ENCODE measurements at regions not wholly inside any gene's neighbourhood (a gene's known extent, or its start where the extent isn't known, plus 50 kb on each side); places are given as distances from the start of the nearest gene placed in this dataset.

- Histone ChIP-seq H3K4me1 (ENCODE audit: control extremely low read depth in 1 of 4, control insufficient read depth in 4 of 4, insufficient read depth in 4 of 4, low read length in 3 of 4) (peaks cover 0 to 5% (median 0%) of the 10 kb centered on the region in 4 experiments), H3K36me3 (ENCODE audit: control insufficient read depth in 4 of 4, insufficient read depth in 4 of 4, low read length in 3 of 4) (no peaks in the 10 kb centered on the region), H3K27ac (ENCODE audit: insufficient read depth in 1 of 2, low read depth in 1 of 2, low read length in 2 of 2, poor library complexity in 1 of 2, severe bottlenecking in 2 of 2) (no peak overlapping the region), H3K9me3 (ENCODE audit: control extremely low read depth in 1 of 5, control insufficient read depth in 4 of 5, insufficient read depth in 2 of 5, low read depth in 1 of 5, low read length in 4 of 5) (no peaks in the 10 kb centered on the region), H3K4me3 (ENCODE audit: control insufficient read depth in 1 of 7, extremely low read depth in 1 of 7, insufficient read depth in 4 of 7, low read depth in 2 of 7, low read length in 6 of 7) (no peak overlapping the region), H3K27me3 (replicated peaks in 2 of 5; ENCODE audit: control insufficient read depth in 4 of 5, insufficient read depth in 5 of 5, low read length in 4 of 5) (no peaks in the 10 kb centered on the region)
- WGBS (ENCODE audit: insufficient coverage) = 99% methylated on average over 9 of the region's 10 CpGs
- ChIA-PET POLR2A (no interaction called here), CTCF (interaction anchor here (2.4 kb wide), 1 partner anchor 77 kb away, joined by 5 read pairs; no protein-coding TSS in a partner anchor)
- DNase-seq = no peak
Measured at GRCh38 chr18:11388755-11389680, 220.4 kb upstream of the SLC35G4 start.

DNA sequence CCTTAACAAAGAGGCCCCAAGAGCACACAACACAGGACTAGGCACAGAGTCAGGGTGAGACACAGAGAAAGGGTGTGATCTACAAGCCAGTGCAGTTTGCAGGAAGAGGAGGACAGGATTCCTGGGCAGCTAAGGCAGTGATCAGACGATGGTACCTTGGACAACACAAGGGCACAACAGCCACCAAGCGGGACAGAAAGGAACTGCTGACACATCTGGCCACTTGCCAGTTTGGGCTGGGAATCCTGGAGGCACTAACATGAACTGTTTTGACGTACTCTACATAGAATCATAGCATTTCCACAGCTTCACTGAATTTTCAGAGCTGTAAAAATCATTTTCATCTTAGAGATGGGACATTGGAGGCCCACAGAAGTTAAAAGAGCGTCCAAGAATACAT lies 221.5 kb upstream of the SLC35G4 start:
- no peak overlapping the region for H3K27ac ChIP-seq (ENCODE audit: insufficient read depth in 1 of 2, low read depth in 1 of 2, low read length in 2 of 2, poor library complexity in 1 of 2, severe bottlenecking in 2 of 2)
- H3K4me3 ChIP-seq (ENCODE audit: control insufficient read depth in 1 of 7, extremely low read depth in 1 of 7, insufficient read depth in 4 of 7, low read depth in 2 of 7, low read length in 6 of 7) = no peak overlapping the region
- no peaks in the 10 kb centered on the region for H3K27me3 ChIP-seq (replicated peaks in 2 of 5; ENCODE audit: control insufficient read depth in 4 of 5, insufficient read depth in 5 of 5, low read length in 4 of 5)
- H3K9me3 ChIP-seq (ENCODE audit: control extremely low read depth in 1 of 5, control insufficient read depth in 4 of 5, insufficient read depth in 2 of 5, low read depth in 1 of 5, low read length in 4 of 5) = no peaks in the 10 kb centered on the region
- POLR2A ChIA-PET = no interaction called here
- WGBS (ENCODE audit: insufficient coverage) = 50% methylated on average over 2 of the region's 4 CpGs
- CTCF ChIA-PET = interaction anchor here (1.2 to 2.4 kb wide), 2 partner anchors 76 to 77 kb away, joined by 5 to 7 read pairs; no protein-coding TSS in a partner anchor
- DNase-seq = peak; percentile 80 to 93 (median 89)
- H3K36me3 ChIP-seq (ENCODE audit: control insufficient read depth in 4 of 4, insufficient read depth in 4 of 4, low read length in 3 of 4) = no peaks in the 10 kb centered on the region
- peaks cover 0 to 5% (median 0%) of the 10 kb centered on the region in 4 experiments for H3K4me1 ChIP-seq (ENCODE audit: control extremely low read depth in 1 of 4, control insufficient read depth in 4 of 4, insufficient read depth in 4 of 4, low read length in 3 of 4)

GRCh38 chr18:11383381-11383780 lies 226.0 kb upstream of the SLC35G4 start:
- WGBS (ENCODE audit: insufficient coverage) = no CpG with 5 or more reads among the region's 1 CpG
- no peak for DNase-seq

GRCh38 chr18:11380968-11381367 lies 228.4 kb upstream of the SLC35G4 start:
- H3K36me3 ChIP-seq (ENCODE audit: control insufficient read depth in 4 of 4, insufficient read depth in 4 of 4, low read length in 3 of 4) = no peaks in the 10 kb centered on the region
- H3K4me1 ChIP-seq (ENCODE audit: control extremely low read depth in 1 of 4, control insufficient read depth in 4 of 4, insufficient read depth in 4 of 4, low read length in 3 of 4) = no peaks in the 10 kb centered on the region
- no peaks in the 10 kb centered on the region for H3K27me3 ChIP-seq (replicated peaks in 2 of 5; ENCODE audit: control insufficient read depth in 4 of 5, insufficient read depth in 5 of 5, low read length in 4 of 5)
- POLR2A ChIA-PET = no interaction called here
- H3K9me3 ChIP-seq (ENCODE audit: control extremely low read depth in 1 of 5, control insufficient read depth in 4 of 5, insufficient read depth in 2 of 5, low read depth in 1 of 5, low read length in 4 of 5) = no peaks in the 10 kb centered on the region
- CTCF ChIA-PET = no interaction called here
- WGBS (ENCODE audit: insufficient coverage) = 100% methylated on average over 2 of the region's 3 CpGs
- H3K27ac ChIP-seq (ENCODE audit: insufficient read depth in 1 of 2, low read depth in 1 of 2, low read length in 2 of 2, poor library complexity in 1 of 2, severe bottlenecking in 2 of 2) = no peak overlapping the region
- DNase-seq = no peak
- H3K4me3 ChIP-seq (ENCODE audit: control insufficient read depth in 1 of 7, extremely low read depth in 1 of 7, insufficient read depth in 4 of 7, low read depth in 2 of 7, low read length in 6 of 7) = no peak overlapping the region

More at GRCh38 chr18:11383381-11383780, 226.0 kb upstream of the SLC35G4 start:
- ChIA-PET POLR2A (no interaction called here), CTCF (no interaction called here)
- no peaks in the 10 kb centered on the region for H3K9me3 ChIP-seq (ENCODE audit: control extremely low read depth in 1 of 5, control insufficient read depth in 4 of 5, insufficient read depth in 2 of 5, low read depth in 1 of 5, low read length in 4 of 5)
- no peaks in the 10 kb centered on the region for H3K27me3 ChIP-seq (replicated peaks in 2 of 5; ENCODE audit: control insufficient read depth in 4 of 5, insufficient read depth in 5 of 5, low read length in 4 of 5)
- no peak overlapping the region for H3K4me3 ChIP-seq (ENCODE audit: control insufficient read depth in 1 of 7, extremely low read depth in 1 of 7, insufficient read depth in 4 of 7, low read depth in 2 of 7, low read length in 6 of 7)
- no peak overlapping the region for H3K27ac ChIP-seq (ENCODE audit: insufficient read depth in 1 of 2, low read depth in 1 of 2, low read length in 2 of 2, poor library complexity in 1 of 2, severe bottlenecking in 2 of 2)
- H3K36me3 ChIP-seq (ENCODE audit: control insufficient read depth in 4 of 4, insufficient read depth in 4 of 4, low read length in 3 of 4) = no peaks in the 10 kb centered on the region
- peaks cover 0 to 5% (median 0%) of the 10 kb centered on the region in 4 experiments for H3K4me1 ChIP-seq (ENCODE audit: control extremely low read depth in 1 of 4, control insufficient read depth in 4 of 4, insufficient read depth in 4 of 4, low read length in 3 of 4)

GRCh38 chr18:11379660-11380059 lies 229.7 kb upstream of the SLC35G4 start:
- Histone ChIP-seq H3K27ac (ENCODE audit: insufficient read depth in 1 of 2, low read depth in 1 of 2, low read length in 2 of 2, poor library complexity in 1 of 2, severe bottlenecking in 2 of 2) (no peak overlapping the region), H3K27me3 (replicated peaks in 2 of 5; ENCODE audit: control insufficient read depth in 4 of 5, insufficient read depth in 5 of 5, low read length in 4 of 5) (no peaks in the 10 kb centered on the region), H3K4me1 (ENCODE audit: control extremely low read depth in 1 of 4, control insufficient read depth in 4 of 4, insufficient read depth in 4 of 4, low read length in 3 of 4) (no peaks in the 10 kb centered on the region), H3K4me3 (ENCODE audit: control insufficient read depth in 1 of 7, extremely low read depth in 1 of 7, insufficient read depth in 4 of 7, low read depth in 2 of 7, low read length in 6 of 7) (no peak overlapping the region), H3K9me3 (ENCODE audit: control extremely low read depth in 1 of 5, control insufficient read depth in 4 of 5, insufficient read depth in 2 of 5, low read depth in 1 of 5, low read length in 4 of 5) (no peaks in the 10 kb centered on the region), H3K36me3 (ENCODE audit: control insufficient read depth in 4 of 4, insufficient read depth in 4 of 4, low read length in 3 of 4) (no peaks in the 10 kb centered on the region)
- no peak for DNase-seq
- CTCF ChIA-PET = interaction anchor here (1.1 to 1.4 kb wide), 2 partner anchors 12 to 29 kb away, joined by 3 to 6 read pairs; no protein-coding TSS in a partner anchor
- POLR2A ChIA-PET = no interaction called here
- 98% methylated on average over 9 of the region's 10 CpGs for whole genome bisulfite sequencing (ENCODE audit: insufficient coverage)

GRCh38 chr18:11377766-11378540 lies 228.6 kb upstream of the PIEZO2 start:
- H3K36me3 ChIP-seq (ENCODE audit: control insufficient read depth in 4 of 4, insufficient read depth in 4 of 4, low read length in 3 of 4) = no peaks in the 10 kb centered on the region
- DNase-seq = no peak
- CTCF ChIA-PET = interaction anchor here (1.1 kb wide), 1 partner anchor 70 kb away, joined by 4 read pairs; no protein-coding TSS in a partner anchor
- no peaks in the 10 kb centered on the region for H3K27me3 ChIP-seq (replicated peaks in 2 of 5; ENCODE audit: control insufficient read depth in 4 of 5, insufficient read depth in 5 of 5, low read length in 4 of 5)
- H3K4me3 ChIP-seq (ENCODE audit: control insufficient read depth in 1 of 7, extremely low read depth in 1 of 7, insufficient read depth in 4 of 7, low read depth in 2 of 7, low read length in 6 of 7) = no peak overlapping the region
- no peak overlapping the region for H3K27ac ChIP-seq (ENCODE audit: insufficient read depth in 1 of 2, low read depth in 1 of 2, low read length in 2 of 2, poor library complexity in 1 of 2, severe bottlenecking in 2 of 2)
- H3K9me3 ChIP-seq (ENCODE audit: control extremely low read depth in 1 of 5, control insufficient read depth in 4 of 5, insufficient read depth in 2 of 5, low read depth in 1 of 5, low read length in 4 of 5) = no peaks in the 10 kb centered on the region
- no peaks in the 10 kb centered on the region for H3K4me1 ChIP-seq (ENCODE audit: control extremely low read depth in 1 of 4, control insufficient read depth in 4 of 4, insufficient read depth in 4 of 4, low read length in 3 of 4)
- WGBS (ENCODE audit: insufficient coverage) = 96% methylated on average over 13 of the region's 18 CpGs
- POLR2A ChIA-PET = no interaction called here
